ENCODE measurements at regions not wholly inside any gene's neighbourhood (a gene's known extent, or its start where the extent isn't known, plus 50 kb on each side); places are given as distances from the start of the nearest gene placed in this dataset.
"Not testable (repeated sequence)": the region's sequence is repeated elsewhere in the genome, so short reads cannot be mapped to it uniquely, and the experiment has no call there.

- no peak for DNase-seq (ENCODE audit: low read depth in 2 of 2)
Measured at GRCh38 chr3:30438126-30438525, 168.3 kb upstream of the TGFBR2 start.

GRCh38 chr3:30439451-30440053 lies 166.8 kb upstream of the TGFBR2 start:
- no peak for DNase-seq (ENCODE audit: low read depth in 2 of 2)

GRCh38 chr3:30440147-30440604 lies 166.2 kb upstream of the TGFBR2 start:
- DNase-seq (ENCODE audit: low read depth in 2 of 2) = no peak

- no peak for DNase-seq (ENCODE audit: low read depth in 2 of 2)
Measured at GRCh38 chr3:30440880-30441279, 165.5 kb upstream of the TGFBR2 start.

GRCh38 chr3:30443756-30444673 lies 162.4 kb upstream of the TGFBR2 start:
- DNase-seq (ENCODE audit: low read depth in 2 of 2) = no peak

GRCh38 chr3:30448450-30449289 lies 157.7 kb upstream of the TGFBR2 start:
- no peak for DNase-seq (ENCODE audit: low read depth in 2 of 2)

GRCh38 chr3:30449290-30449632 lies 157.1 kb upstream of the TGFBR2 start:
- DNase-seq (ENCODE audit: low read depth in 2 of 2) = no peak

- DNase-seq (ENCODE audit: low read depth in 2 of 2) = no peak
Measured at GRCh38 chr3:30452446-30452845, 154.0 kb upstream of the TGFBR2 start.

- DNase-seq (ENCODE audit: low read depth in 2 of 2) = no peak
Measured at GRCh38 chr3:30453360-30454039, 152.9 kb upstream of the TGFBR2 start.

- DNase-seq (ENCODE audit: low read depth in 2 of 2) = no peak
Measured at GRCh38 chr3:30454636-30455035, 151.8 kb upstream of the TGFBR2 start.

GRCh38 chr3:30455112-30455511 lies 151.3 kb upstream of the TGFBR2 start:
- DNase-seq (ENCODE audit: low read depth in 2 of 2) = not testable (repeated sequence)

GRCh38 chr3:30455840-30456239 lies 150.6 kb upstream of the TGFBR2 start:
- no peak for DNase-seq (ENCODE audit: low read depth in 2 of 2)

GRCh38 chr3:30456264-30456663 lies 150.1 kb upstream of the TGFBR2 start:
- no peak for DNase-seq (ENCODE audit: low read depth in 2 of 2)

GRCh38 chr3:30457081-30457480 lies 149.3 kb upstream of the TGFBR2 start:
- DNase-seq (ENCODE audit: low read depth in 2 of 2) = no peak

GRCh38 chr3:30457726-30458125 lies 148.7 kb upstream of the TGFBR2 start:
- no peak for DNase-seq (ENCODE audit: low read depth in 2 of 2)

GRCh38 chr3:30458376-30459171 lies 147.8 kb upstream of the TGFBR2 start:
- DNase-seq (ENCODE audit: low read depth in 2 of 2) = no peak

GRCh38 chr3:30461311-30461710 lies 145.1 kb upstream of the TGFBR2 start:
- DNase-seq (ENCODE audit: low read depth in 2 of 2) = no peak

GRCh38 chr3:30462721-30463470 lies 143.5 kb upstream of the TGFBR2 start:
- no peak for DNase-seq (ENCODE audit: low read depth in 2 of 2)

GRCh38 chr3:30464381-30464780 lies 142.0 kb upstream of the TGFBR2 start:
- DNase-seq (ENCODE audit: low read depth in 2 of 2) = no peak

- DNase-seq (ENCODE audit: low read depth in 2 of 2) = no peak
Measured at GRCh38 chr3:30465454-30465853, 140.9 kb upstream of the TGFBR2 start.
